GM12878 (cell line): ENCODE measurements at regions not wholly inside any gene's neighbourhood (a gene's known extent, or its start where the extent isn't known, plus 50 kb on each side); places are given as distances from the start of the nearest gene placed in this dataset.

ENCODE experiments used
- ASH2L ChIP-seq: fragments of 300-600, 200-600 bp; sonication (generic); IDR thresholded peaks from 2 replicates; pipeline ENCODE4 v1.6.1; 2017; ENCODE audit warnings: low read depth, mild to moderate bottlenecking, borderline replicate concordance
- BCL3 ChIP-seq: IDR thresholded peaks from 2 replicates; pipeline ENCODE4 v1.6.1; 2011; ENCODE audit warnings: borderline replicate concordance, low read depth, mild to moderate bottlenecking, moderate library complexity, low read length; ENCODE audit not compliant: insufficient read depth, poor library complexity, severe bottlenecking
- BMI1 ChIP-seq: fragments of 450-650 bp; IDR thresholded peaks from 2 replicates; pipeline ENCODE4 v1.6.1; 2016; ENCODE audit warnings: mild to moderate bottlenecking, moderate library complexity, borderline replicate concordance
- CEBPZ ChIP-seq: fragments of 150-350 bp; IDR thresholded peaks from 2 replicates; pipeline ENCODE4 v1.6.1; 2016; ENCODE audit warnings: low read depth, low read length
- CTCF ChIP-seq, 3 experiments: IDR thresholded peaks in 2 of 3; conservative IDR thresholded peaks in 1 of 3; 2 replicates each; pipeline ENCODE4 v1.5.1; 2011; ENCODE audit warnings: low read depth in 3 of 3, low read length in 3 of 3, mild to moderate bottlenecking in 3 of 3, control low read depth in 2 of 3, moderate library complexity in 2 of 3, inconsistent platforms in 1 of 3, mixed read lengths in 1 of 3; ENCODE audit not compliant: control insufficient read depth in 2 of 3, insufficient read depth in 1 of 3; ENCODE audit errors: extremely low read depth in 1 of 3
- MXI1 ChIP-seq: fragments of 150-350 bp; IDR thresholded peaks from 2 replicates; pipeline ENCODE4 v1.6.1; 2011; ENCODE audit warnings: low read depth, mild to moderate bottlenecking, inconsistent platforms, low read length, improper control_type of control experiment
- NR2C2 ChIP-seq: IDR thresholded peaks from 2 replicates; pipeline ENCODE4 v1.6.1; 2011; ENCODE audit warnings: borderline replicate concordance, low read depth; ENCODE audit not compliant: control insufficient read depth, insufficient read length
- PKNOX1 ChIP-seq: fragments of 450-650 bp; IDR thresholded peaks from 2 replicates; pipeline ENCODE4 v1.6.1; 2016; ENCODE audit warnings: mild to moderate bottlenecking
- RELA ChIP-seq: fragments of 450-650 bp; IDR thresholded peaks from 2 replicates; pipeline ENCODE4 v1.8.0; 2014; ENCODE audit warnings: borderline replicate concordance; ENCODE audit not compliant: partially characterized antibody
- SIX5 ChIP-seq: IDR thresholded peaks from 2 replicates; pipeline ENCODE4 v1.6.1; 2011; ENCODE audit warnings: mild to moderate bottlenecking, low read depth, low read length, moderate library complexity; ENCODE audit not compliant: severe bottlenecking
- TCF3 ChIP-seq: IDR thresholded peaks from 2 replicates; pipeline ENCODE4 v1.6.1; 2012; ENCODE audit warnings: low read depth, mild to moderate bottlenecking, low read length, borderline replicate concordance; ENCODE audit not compliant: insufficient read depth
- YY1 ChIP-seq: IDR thresholded peaks from 2 replicates; pipeline ENCODE4 v1.6.1; 2011; ENCODE audit warnings: low read depth, mild to moderate bottlenecking, low read length
- ZBTB33 ChIP-seq: fragments of 450-650 bp; IDR thresholded peaks from 2 replicates; pipeline ENCODE4 v1.6.1; 2017; ENCODE audit warnings: mild to moderate bottlenecking
- ZNF274 ChIP-seq: IDR thresholded peaks from one replicate; pipeline ENCODE4 v1.8.0; 2011; ENCODE audit not compliant: insufficient read length, insufficient read depth

GRCh38 chr7:130913639-130914553, 179.9 kb upstream of the KLF14 start (continued):
- no peak for TF ChIP-seq YY1
- TF ChIP-seq ASH2L: no peak
- no peak for TF ChIP-seq CEBPZ
- TF ChIP-seq TCF3: no peak
- no peak for TF ChIP-seq ZNF274
- TF ChIP-seq CTCF (IDR thresholded peaks at IDR 0.05 in 2 of 3, conservative IDR thresholded peaks at IDR 0.05 in 1 of 3; ENCODE audit: control insufficient read depth in 2 of 3, extremely low read depth in 1 of 3, insufficient read depth in 1 of 3, low read depth in 3 of 3, low read length in 3 of 3): no peak
- TF ChIP-seq NR2C2: no peak
- TF ChIP-seq RELA: no peak
- TF ChIP-seq ZBTB33: no peak
- TF ChIP-seq BCL3: no peak
- no peak for TF ChIP-seq MXI1
- no peak for TF ChIP-seq PKNOX1
- TF ChIP-seq BMI1: no peak
- no peak for TF ChIP-seq SIX5
